HG02678 (cell line): ENCODE measurements at regions not wholly inside any gene's neighbourhood (a gene's known extent, or its start where the extent isn't known, plus 50 kb on each side); places are given as distances from the start of the nearest gene placed in this dataset.

Source experiments
- ATAC-seq: cut with Tn5 transposase; IDR thresholded peaks from one replicate; pipeline ENCODE4 v1.9.1; 2021; ENCODE audit warnings: mild to moderate bottlenecking, moderate library complexity; ENCODE audit not compliant: unreplicated experiment

GRCh38 chr6:62345446-62345845, 59.4 kb upstream of the KHDRBS2 start:
- ATAC-seq, result no peak

- ATAC-seq, result no peak
Measured at GRCh38 chr6:62344850-62345249, 58.8 kb upstream of the KHDRBS2 start.

GRCh38 chr6:62338477-62338876, 52.5 kb upstream of the KHDRBS2 start:
- ATAC-seq, result no peak
